Lower leg skin (tissue), 4 donors: ENCODE measurements at regions not wholly inside any gene's neighbourhood (a gene's known extent, or its start where the extent isn't known, plus 50 kb on each side); places are given as distances from the start of the nearest gene placed in this dataset.

Experiments used
- DNase-seq, 2 donors: peaks; one replicate each; pipeline ENCODE4 v3.0.0-alpha.2; 2019; ENCODE audit warnings: low spot score in 2 of 2
- H3K4me3 ChIP-seq: fragments of 200-600 bp; sonication (generic); 2 replicates; pipeline ENCODE4 v1.5.1; 2017; ENCODE audit warnings: mild to moderate bottlenecking, low read depth; ENCODE audit not compliant: poor library complexity, severe bottlenecking
- CTCF ChIP-seq, 3 donors: fragments of 450-650 bp; IDR thresholded peaks; one replicate each; pipeline ENCODE4 v1.5.1; 2016; ENCODE audit warnings: antibody characterized with exemption in 3 of 3, mild to moderate bottlenecking in 3 of 3, moderate library complexity in 2 of 3
- POLR2A ChIP-seq, 2 donors: fragments of 450-650 bp; IDR thresholded peaks; one replicate each; pipeline ENCODE4 v1.6.1; 2016 to 2017; ENCODE audit warnings: antibody characterized with exemption in 2 of 2, mild to moderate bottlenecking in 1 of 2, moderate library complexity in 1 of 2
- WGBS, 2 donors: methylation state at CpG; one replicate each; pipeline ENCODE4 v1.1.5; 2018; 5-methylcytosine and 5-hydroxymethylcytosine counted together
- intact Hi-C: fragments of 100-400 bp; cut with DNase I; formaldehyde crosslinking; loops from one replicate; pipeline ENCODE4 v1.15.0; 2023; ENCODE audit warnings: low total_unique reads

DNA sequence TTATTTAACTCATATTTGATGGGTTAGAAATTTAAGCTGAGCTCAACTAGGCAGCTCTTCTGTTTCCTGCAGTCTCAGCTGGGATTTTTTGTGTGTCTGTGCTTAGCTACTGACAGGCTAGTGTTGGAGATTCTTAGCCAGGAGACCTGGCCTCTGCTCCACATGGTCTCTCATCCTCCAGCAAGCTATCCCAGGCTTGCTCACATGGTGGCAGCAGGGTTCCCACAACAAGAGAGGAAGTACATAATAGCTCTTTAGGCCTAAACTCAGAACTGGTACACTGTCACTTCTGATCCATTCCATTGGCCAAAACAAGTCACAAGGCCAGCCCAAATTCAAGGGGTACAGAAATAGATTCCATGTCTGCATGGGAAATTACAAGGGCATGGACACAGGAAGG, 406.2 kb downstream of the SUCLA2 start:
- TF ChIP-seq POLR2A (IDR thresholded peaks at IDR 0.05), result no peak
- no peak for TF ChIP-seq CTCF (IDR thresholded peaks at IDR 0.05)
- no peak for DNase-seq
- no peak overlapping the region for H3K4me3 ChIP-seq
- intact Hi-C loops, result loop anchor here (5.0 kb wide), 1 partner anchor 1727 kb away; no protein-coding TSS in a partner anchor

GRCh38 chr13:47592256-47592655, 408.8 kb downstream of the SUCLA2 start:
- DNase-seq, result no peak
- intact Hi-C loops, result no loop called here
- WGBS, 2 donors, result 86 to 89% methylated on average over 1 of the region's 1 CpG
- TF ChIP-seq CTCF (IDR thresholded peaks at IDR 0.05) (no peak), POLR2A (IDR thresholded peaks at IDR 0.05) (no peak)
- no peak overlapping the region for H3K4me3 ChIP-seq

DNA sequence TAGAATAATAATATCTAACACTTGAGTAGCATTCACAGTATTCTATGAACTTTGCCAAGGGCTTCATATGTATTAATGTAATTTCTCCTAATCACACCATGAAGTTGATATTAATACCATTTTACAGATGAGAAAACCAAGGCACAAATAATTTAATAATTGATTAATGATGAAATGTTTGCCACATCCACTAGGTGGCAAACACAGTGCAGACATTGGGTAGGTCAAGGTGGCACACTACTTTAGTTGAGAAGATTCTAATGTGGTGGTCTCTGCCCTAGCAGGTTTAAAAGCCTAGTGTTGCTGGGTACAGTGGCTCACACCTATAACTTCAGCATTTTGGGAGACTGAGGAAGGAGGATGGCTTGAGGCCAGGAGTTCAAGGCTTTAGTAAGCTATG, 412.4 kb downstream of the SUCLA2 start:
- TF ChIP-seq CTCF (IDR thresholded peaks at IDR 0.05) (no peak), POLR2A (IDR thresholded peaks at IDR 0.05) (no peak)
- intact Hi-C loops, result no loop called here

DNA sequence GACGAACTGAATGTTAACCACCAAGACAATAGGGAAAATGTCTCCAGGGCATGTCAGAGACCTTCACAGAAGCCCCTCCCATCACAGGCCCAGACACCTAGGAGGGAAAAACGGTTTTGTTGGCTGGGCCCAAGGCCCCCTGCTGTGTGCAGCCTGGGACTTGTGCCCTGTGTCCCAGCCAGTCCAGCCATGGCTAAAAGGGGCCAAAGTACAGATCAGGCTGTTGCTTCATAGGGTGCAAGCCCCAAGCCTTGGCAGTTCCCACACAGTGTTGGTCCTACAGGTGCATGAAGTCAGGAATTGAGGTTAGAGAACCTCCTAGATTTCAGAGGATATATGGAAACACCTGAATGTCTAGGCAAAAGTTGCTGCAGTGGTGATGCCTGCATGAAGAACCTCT, 428.7 kb downstream of the SUCLA2 start:
- no peak overlapping the region for H3K4me3 ChIP-seq
- DNase-seq, result no peak
- 50 to 60% methylated on average over 2 of the region's 2 CpGs for whole genome bisulfite sequencing, 2 donors
- intact Hi-C loops, result no loop called here
- TF ChIP-seq POLR2A (IDR thresholded peaks at IDR 0.05) (no peak), CTCF (IDR thresholded peaks at IDR 0.05) (no peak)

More for the DNA sequence above, 412.4 kb downstream of the SUCLA2 start:
- no peak overlapping the region for H3K4me3 ChIP-seq
- DNase-seq, result no peak

DNA sequence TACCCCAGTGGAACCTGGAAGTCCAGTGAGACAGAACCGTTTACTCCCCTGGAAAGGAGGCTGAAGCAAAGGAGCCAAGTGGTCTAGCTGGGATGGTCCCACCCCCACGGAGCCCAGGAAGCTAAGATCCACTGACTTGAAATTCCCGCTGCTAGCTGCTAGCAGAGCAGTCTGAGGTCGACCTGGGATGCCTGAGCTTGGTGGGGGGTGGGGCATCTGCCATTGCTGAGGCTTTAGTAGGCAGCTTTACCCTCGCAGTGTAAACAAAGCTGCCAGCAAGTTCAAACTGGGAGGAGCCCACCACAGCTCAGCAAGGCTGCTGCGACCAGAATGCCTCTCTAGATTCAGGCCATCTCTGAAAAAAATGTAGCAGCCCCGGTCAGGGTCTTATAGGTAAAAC, 437.0 kb downstream of the SUCLA2 start:
- no peak for DNase-seq
- no peak for TF ChIP-seq CTCF (IDR thresholded peaks at IDR 0.05)
- TF ChIP-seq POLR2A (IDR thresholded peaks at IDR 0.05), result no peak
- intact Hi-C loops, result no loop called here
- WGBS, 2 donors, result 59 to 75% methylated on average over 7 of the region's 7 CpGs
- H3K4me3 ChIP-seq, result no peak overlapping the region

GRCh38 chr13:47556703-47557102, 444.4 kb downstream of the SUCLA2 start:
- no peak for DNase-seq
- no peak for TF ChIP-seq POLR2A (IDR thresholded peaks at IDR 0.05)
- TF ChIP-seq CTCF (IDR thresholded peaks at IDR 0.05), result no peak
- no peak overlapping the region for H3K4me3 ChIP-seq
- 87 to 95% methylated on average over 3 of the region's 3 CpGs for WGBS, 2 donors
- intact Hi-C loops, result no loop called here
